Inferior parietal cortex (tissue), 1 donor: ENCODE measurements at regions not wholly inside any gene's neighbourhood (a gene's known extent, or its start where the extent isn't known, plus 50 kb on each side); places are given as distances from the start of the nearest gene placed in this dataset.
"Not testable (repeated sequence)": the region's sequence is repeated elsewhere in the genome, so short reads cannot be mapped to it uniquely, and the experiment has no call there.

Experiments
- DNase-seq: peaks from one replicate; pipeline ENCODE4 v3.0.0-alpha.2; 2016; ENCODE audit errors: extremely low spot score

DNA sequence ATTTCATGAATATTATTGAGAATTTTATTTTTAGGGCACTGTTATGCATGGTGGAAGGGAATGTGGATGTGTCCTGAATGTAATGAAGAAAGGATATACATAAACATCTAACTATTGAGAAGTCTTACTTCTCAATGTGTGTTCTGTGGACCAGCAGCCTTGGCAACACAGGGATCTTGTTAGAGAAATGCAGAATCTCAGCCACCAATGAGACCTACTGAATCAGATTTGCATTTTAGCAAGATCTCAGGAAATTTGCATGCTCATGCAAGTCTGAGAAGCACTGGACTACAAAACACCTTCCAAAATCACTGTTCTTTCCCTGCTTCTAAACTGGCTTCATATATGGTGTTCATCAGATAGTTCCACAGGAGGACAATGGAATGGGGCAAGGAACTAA lies 139.7 kb upstream of the WDFY3 start:
- no peak for DNase-seq

DNA sequence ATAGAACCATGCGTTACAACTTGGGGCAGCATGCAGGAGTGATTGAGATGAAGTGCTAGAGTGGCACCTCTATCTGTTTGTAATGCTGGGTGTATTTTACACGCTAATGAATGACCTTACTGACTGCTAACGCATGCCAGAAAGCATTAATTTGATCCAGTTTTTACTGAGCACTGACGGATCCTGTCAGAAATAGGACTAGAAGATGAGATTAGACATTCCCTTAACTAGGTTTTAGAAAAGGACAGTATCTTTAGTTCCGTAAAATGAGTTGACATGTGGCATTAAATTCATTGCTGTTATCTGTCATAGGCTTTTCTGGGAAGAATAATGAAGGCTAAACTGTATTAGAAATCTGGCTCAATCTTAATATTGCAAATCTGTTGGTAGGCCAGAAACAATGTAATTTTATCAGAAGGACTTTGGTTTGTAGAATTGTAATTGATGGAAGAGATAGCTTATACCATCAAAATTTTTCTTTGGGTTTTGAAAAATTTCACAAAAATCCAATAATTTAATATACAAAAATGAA lies 140.4 kb upstream of the WDFY3 start:
- no peak for DNase-seq

DNA sequence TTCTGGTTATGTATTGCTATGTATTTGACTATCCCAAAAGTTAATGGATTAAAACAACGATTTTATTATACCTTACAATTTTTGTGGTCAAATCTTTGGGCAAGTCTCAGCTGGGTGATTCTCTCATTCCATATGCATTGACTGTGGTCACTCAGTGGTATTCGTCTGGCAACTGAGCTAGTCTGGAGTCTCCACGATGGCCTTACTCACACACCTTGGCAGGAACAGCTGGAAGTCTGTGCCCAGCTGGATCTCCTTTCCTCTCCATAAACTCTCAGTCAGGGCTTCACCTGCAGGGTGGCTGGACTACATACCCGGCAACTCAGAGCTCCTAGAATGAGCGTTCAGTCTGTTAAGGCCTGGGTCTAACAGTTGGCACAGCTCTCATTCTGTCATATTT lies 141.1 kb upstream of the WDFY3 start:
- no peak for DNase-seq

DNA sequence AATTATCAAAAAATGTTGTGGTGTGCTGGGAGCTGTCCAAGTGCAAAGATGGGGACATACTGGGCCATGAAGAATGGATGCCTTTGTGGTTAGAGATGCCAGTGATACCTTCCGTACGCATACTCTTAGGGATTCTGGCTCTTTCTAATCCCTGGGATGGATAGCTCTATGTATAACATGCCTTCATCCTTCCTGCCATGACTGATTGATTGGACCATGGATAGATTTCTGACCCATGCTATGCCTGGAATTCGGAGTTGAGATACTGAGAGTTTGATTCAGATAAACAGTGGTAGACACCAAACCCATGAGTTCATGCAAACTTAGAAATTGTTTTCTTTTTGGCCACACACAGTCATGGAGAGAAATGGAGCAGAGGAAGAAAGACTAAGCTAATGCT lies 147.2 kb upstream of the WDFY3 start:
- no peak for DNase-seq

DNA sequence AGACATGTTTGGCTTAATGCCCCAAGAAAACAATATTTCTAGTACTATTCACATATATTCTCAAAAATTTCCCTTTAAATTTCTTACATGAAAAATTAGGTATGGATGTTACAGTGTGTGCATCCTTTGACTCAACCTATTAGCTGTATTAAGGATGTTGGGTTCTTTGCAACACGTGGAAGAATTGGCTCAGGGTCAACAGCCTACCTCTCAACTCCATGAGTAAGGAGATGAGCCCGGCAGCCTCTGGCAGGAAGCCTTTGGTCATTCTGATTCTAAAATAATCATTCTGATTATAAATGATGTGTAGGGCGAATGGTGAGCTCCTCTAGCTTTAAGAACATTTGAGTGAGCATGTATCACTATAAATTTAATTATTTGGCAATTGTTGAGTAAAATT lies 148.0 kb upstream of the WDFY3 start:
- no peak for DNase-seq

DNA sequence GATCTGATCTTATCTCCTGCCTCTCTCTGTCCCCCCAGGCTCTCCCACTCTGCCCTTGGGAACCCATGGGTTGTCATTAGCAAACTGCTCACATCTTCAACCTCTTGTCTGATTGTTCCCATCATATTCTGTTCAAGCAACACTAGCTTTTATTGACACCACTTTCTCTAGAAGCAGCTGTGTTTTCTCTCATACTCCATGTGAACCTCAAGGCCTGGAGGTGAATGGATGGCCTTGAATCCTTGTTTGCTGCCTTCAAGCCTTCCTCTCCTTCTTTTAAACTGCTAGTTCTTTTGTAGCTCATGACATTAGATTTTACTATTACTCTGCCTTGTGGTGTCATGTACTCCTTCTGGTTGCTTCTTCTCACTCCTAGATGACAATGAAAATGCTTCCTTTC lies 149.5 kb upstream of the WDFY3 start:
- no peak for DNase-seq

DNA sequence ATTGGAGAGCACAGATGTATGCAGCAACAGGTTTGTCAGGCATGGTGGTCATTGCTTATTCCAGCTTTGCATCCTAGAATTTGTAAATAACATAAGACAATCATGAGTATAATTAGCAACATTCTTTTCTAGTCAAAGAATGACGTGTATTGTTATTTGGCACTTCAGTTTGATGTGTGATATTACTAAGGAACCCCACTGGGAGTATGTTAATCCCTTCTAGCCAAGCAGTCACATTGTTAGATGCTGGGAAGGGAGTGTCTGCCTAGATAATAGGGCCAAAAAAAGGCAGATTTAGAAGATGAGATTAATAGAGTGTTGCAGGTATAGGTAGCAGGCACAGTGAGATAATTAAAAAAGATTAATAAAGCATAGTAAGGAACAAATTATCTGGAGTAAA lies 159.2 kb upstream of the WDFY3 start:
- DNase-seq: no peak

DNA sequence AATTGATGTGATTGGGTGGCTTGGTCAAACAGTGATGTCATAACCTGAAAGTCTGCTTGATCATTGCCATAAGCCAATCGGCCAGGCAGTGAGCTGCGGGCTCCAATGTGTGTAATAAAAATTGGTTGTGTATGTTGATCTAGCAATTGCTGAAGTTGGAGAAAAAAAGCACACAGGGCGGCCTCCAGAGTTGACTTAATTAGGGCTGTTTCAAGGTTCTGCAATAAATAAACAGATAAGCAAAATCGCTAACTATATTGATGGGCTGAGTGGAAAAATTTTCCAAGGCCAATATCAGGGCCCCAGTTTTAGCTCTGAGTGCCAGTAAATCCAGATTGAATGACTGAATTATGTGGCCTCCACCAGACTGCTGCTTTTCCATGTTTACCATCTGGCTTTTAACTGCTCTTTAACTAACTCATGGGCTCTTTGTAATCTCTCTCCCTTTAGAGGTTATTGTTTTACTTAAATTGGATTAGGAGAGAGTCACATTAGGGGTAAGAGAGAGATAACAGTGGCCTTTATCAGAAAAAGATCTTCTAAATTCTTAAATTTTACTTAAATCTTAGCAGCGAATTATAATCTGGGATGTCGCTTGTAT lies 160.6 kb upstream of the WDFY3 start:
- no peak for DNase-seq

DNA sequence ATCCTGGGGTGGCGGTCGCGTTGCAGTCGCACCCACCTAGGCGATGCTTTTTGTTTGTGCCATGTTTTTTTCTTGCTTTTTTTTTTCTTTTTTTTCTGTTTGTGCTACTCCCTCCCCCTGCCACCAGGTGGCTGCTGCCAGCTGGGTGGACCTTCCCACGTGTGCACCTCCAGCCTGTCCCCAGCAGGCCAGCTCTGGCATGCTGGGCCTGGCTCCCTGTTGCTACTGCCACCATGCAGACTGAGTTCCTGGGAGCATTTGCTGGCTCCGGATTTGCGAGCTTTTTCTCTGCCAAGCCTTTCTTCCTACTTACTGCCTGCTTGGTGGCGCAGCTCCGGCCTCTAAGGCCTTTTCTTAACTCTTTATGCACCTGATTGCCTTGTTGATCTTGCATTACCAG lies 161.2 kb upstream of the WDFY3 start:
- no peak for DNase-seq

DNA sequence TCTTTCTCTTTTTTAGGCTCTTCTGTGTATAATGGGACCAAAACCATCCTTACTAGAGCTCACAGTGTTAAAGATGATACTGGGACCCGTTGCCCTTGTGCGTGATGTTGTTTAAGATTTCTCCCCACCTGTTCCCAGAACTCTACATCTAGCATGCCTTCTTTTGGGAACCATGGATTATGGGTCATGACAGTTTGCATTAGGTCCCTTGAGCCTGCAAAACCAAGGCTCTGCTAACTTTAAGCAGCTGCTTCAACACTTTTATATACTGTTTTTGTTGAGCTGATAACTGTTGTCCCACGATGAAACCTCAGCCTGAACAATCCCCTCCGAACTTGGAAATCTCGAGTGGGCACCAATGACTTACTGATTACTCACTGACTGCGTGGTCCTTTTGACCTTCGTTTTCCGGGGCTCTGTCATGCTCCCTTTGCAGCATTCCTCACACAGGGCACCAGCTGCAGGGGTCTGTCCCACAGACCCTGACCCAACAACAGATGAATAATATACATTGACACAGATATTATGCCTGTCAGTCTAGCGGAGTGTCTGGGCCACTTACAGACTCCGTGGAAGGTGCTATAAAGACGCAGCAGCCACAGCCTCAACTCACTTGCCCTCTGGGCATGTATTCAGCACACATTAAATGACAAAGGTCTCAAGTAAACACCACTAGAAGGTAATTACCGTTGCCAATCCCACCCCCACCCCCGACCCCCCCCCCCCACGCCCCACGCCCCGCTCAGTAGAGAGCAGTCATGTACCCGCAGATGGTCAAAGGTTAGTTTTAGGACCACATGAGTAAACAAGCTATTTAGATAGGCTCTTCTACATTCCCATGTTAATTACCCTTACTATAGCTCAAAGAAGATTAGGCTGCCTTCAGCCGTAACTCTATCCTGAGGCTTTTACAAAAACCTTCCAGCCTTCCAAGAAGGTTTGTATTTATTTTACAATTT lies 162.0 kb upstream of the WDFY3 start:
- no peak for DNase-seq

DNA sequence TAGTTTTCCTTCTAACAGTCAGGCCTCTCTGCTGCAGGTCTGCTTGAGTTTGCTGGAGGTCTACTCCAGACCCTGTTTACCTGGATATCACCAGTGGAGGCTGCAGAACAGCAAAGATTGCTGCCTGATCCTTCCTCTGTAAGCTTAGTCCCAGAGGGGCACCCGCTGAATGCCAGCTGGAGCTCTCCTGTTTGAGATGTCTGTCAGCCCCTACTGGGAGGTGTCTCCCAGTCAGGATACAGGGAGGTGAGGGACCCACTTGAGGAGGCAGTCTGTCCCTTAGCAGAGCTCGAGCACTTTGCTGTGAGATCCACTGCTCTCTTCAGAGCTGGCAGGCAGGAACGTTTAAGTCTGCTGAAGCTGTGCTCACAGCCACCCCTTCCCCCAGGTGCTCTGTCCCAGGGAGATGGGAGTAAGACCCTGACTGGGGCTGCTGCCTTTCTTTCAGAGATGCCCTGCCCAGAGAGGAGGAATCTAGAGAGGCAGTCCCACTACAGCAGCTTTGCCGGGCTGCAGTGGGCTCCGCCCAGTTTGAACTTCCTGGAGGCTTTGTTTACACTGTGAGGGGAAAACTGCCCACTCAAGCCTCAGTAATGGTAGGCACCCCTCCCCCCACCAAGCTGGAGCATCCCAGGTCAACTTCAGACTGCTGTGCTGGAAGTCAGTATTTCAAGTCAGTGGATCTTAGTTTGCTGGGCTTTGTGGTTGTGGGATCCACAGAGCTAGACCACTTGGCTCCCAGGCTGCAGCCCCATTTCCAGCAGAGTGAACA lies 163.1 kb upstream of the WDFY3 start:
- DNase-seq: not testable (repeated sequence)

DNA sequence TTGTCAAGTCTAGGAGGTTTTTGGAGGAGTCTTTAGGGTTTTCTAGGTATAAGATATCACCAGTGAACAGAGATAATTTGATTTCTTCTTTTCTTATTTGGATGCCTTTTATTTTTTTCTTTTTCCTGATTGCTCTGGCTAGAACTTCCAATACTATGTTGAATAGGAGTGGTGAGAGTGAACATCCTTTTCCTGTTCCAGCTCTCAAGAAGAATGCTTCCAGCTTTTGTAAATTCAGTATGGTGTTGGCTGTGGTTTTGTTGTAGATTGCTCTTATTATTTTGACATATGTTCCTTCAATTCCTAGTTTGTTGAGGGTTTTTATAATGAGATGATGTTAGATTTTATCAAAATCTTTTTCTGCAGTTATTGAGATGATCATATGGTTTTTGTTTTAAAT lies 165.6 kb upstream of the WDFY3 start:
- no peak for DNase-seq

DNA sequence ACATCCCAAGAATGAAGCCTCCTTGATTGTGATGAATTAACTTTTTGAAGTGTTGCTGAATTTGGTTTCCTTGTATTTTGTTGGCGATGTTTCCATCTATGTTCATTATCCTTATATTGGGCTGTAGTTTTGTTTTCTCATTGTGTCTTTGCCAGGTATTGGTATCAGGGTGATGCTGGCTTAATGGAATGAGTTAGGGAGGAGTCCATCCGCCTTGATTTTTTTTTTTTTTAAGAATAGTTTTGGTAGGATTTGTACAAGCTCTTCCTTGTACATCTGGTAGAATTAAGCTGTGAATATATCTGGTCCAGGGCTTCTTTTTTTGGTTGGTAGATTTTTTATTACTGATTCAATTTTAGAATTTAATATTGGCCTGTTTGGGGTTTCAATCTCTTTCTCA lies 166.1 kb upstream of the WDFY3 start:
- no peak for DNase-seq

DNA sequence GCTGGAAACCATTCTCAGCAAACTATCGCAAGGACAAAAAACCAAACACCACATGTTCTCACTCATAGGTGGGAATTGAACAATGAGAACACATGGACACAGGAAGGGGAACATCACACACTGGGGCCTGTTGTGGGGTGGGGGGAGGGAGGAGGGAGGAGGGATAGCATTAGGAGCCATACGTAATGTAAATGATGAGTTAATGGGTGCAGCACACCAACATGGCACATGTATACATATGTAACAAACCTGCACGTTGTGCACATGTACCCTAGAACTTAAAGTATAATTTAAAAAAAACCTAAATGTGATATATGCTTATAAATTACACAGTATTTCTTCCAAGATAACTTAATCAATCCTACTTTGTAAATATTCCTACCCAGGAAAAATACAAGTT lies 173.3 kb upstream of the WDFY3 start:
- not testable (repeated sequence) for DNase-seq

DNA sequence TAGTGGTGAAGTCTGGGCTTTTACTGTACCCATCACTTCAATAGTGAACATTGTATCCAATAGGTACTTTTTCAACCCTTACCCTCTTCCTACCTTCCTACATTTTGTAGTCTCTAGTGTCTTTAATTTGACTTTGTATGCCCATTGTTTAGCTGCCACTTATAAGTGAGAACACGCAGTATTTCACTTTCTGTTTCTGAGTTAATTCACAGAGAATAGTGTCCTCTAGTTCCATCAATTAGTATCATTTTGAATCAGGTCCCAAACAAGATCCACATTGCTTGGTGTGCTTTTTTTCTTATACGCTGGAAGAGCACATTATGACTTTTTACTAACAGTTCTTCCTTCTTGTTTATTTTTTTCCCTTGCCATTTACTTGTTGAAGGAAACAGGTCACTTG lies 176.0 kb upstream of the WDFY3 start:
- DNase-seq: no peak

DNA sequence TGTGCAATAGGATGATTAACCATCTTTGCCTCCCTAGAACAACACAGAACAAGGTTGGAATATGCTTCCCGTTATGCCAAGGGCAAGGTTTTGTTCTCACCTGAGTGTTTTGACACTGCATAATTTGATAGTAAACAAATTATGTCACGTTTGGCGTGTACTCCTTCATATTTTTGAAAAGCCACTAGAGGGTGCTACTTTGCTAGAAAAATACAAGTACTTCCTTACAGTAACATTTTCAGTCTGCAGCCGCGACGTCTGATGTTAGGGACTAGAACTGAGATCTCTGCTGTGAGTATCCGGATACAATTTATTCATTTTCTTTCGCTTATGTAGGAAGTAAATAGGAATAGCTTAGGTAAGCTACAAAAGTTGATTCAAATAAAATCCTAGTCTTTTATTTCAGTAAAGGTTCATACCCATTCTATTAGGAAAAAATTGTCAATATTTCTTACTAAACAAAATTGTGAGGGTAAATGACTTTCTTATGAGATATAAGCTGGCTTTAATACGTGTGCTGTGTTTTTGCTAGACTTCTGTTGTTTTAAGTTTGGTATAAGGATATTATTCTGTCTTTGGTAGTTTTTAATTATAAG lies 181.1 kb upstream of the WDFY3 start:
- DNase-seq: peak; percentile 86

DNA sequence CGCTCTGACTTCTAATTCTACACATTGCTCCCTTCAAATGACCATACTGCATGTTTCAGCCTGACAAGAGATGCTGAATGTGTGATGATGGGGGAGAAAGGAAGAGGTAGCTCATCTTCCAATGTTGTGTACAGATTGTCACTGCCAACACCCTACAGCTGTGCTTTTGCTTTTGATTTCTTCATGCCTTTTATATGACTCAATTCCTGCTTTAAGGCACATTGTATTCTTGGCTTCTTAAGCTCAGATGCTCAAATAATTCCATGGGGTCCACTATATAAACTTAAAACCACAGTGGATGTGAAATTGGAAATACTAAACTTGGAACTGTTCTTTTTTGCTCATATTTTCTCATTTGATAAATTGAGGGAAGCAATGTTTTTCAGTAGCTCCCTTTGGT lies 183.2 kb upstream of the WDFY3 start:
- DNase-seq: no peak

DNA sequence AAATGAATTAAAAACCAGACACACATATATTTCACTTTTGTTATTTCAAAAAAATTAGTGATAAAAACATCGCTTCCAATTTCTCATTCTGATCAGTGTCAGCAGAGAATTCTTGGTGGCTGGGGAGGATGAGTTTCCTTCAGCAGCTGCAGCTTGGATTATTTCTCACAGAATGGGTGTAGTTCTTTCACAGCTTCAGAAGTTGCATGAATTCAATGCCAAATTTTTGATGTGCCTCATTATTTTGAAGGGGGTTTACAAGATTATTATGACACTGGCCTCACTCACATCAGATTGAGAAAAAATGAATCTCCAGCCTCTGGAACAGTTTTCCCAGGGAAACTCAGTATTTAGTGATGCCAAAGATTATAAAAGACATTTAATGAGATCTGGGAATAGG lies 184.9 kb upstream of the WDFY3 start:
- DNase-seq: no peak

DNA sequence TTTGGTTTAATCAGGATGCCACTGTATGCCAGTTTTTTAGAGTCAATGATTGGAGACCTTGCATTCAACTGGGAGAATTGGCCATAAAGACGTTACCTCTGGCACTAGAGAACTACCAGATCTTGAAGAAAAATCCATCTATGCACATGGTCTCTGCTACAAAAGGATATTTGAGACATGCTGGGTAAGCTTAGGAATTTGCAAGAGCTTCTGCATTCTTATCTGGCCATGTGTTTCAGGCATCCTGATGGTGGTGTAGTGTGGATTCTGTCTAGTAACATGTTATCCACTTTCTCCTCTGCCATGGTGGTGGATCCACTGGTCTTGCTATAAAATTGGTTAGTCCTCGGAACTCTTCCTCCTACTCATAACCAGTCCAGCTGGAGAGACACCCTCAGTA lies 185.3 kb upstream of the WDFY3 start:
- no peak for DNase-seq

DNA sequence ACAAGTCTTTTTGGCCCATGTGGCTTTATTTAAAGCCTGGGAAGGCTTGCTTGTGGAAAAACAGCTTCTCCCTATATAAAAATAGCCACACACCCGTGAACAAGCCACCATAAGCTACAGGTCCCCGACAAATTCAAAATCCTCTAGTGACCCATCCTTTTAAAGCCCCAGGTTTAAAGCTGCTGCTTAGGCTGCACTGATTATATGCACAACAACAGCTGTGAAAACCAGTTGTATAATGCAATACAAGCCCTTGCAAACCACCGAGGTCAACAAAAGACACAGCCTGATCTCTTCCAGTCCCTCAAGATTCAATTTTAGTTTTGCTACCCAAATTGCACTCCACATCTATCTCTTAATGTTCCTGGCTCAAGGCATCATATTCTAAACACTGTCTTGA lies 186.0 kb upstream of the WDFY3 start:
- no peak for DNase-seq

DNA sequence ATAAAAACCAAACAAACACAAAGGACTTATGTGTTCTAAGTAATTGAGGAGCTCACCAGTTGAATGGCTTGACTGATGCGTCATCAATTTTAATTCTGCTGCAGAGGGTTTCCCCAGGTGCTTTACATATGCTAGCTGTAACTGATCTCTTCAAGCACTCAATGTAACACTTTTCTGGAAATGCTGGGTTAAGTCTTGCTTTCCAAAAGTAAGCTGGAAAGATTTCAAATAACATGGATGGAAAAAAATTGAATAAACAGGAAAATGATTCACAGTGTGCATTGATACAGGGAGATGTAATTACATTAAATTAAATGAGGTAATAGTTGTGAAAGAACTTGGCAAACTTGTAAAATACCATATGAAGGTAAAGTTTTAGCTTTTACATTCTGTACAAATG lies 186.7 kb upstream of the WDFY3 start:
- no peak for DNase-seq

DNA sequence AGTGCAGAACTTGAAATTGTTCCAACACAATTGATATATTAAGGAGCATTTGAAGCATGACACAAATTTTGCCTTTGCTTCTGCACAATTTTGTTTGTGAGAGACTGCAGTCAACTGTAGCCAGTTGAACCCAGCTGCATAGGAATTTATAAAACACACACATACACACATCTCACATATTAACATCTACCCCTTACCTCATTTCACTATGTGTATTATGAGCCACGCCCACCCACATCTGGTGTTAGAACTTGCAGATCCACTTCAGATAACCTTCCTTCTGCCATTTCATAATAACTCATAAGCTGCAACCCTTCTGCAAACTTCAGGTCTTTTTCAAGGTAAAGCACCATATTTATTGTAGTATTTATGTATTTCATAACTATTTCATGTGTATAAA lies 188.1 kb upstream of the WDFY3 start:
- DNase-seq: no peak
